HUES48 (cell line): ENCODE measurements at regions not wholly inside any gene's neighbourhood (a gene's known extent, or its start where the extent isn't known, plus 50 kb on each side); places are given as distances from the start of the nearest gene placed in this dataset.

Experiments
- H3K27ac ChIP-seq: one replicate; pipeline ENCODE4 v1.7.0; 2013; ENCODE audit warnings: low read depth, low read length, inconsistent platforms
- H3K27me3 ChIP-seq: 2 replicates; pipeline ENCODE4 v1.6.1; 2013; ENCODE audit warnings: mild to moderate bottlenecking, low read length; ENCODE audit not compliant: control insufficient read depth, insufficient read depth
- H3K36me3 ChIP-seq: 2 replicates; pipeline ENCODE4 v1.6.1; 2013; ENCODE audit warnings: low read length; ENCODE audit not compliant: control insufficient read depth, insufficient read depth
- H3K4me1 ChIP-seq: 2 replicates; pipeline ENCODE4 v1.6.1; 2013; ENCODE audit warnings: mild to moderate bottlenecking, low read length; ENCODE audit not compliant: control insufficient read depth, insufficient read depth
- H3K4me3 ChIP-seq: 2 replicates; pipeline ENCODE4 v1.5.1; 2013; ENCODE audit warnings: mild to moderate bottlenecking, low read depth, low read length
- H3K9ac ChIP-seq: 2 replicates; pipeline ENCODE4 v1.6.1; 2013; ENCODE audit warnings: mild to moderate bottlenecking, low read depth, low read length, moderate library complexity
- H3K9me3 ChIP-seq: 2 replicates; pipeline ENCODE4 v1.6.1; 2013; ENCODE audit warnings: low read length; ENCODE audit not compliant: control insufficient read depth, insufficient read depth

DNA sequence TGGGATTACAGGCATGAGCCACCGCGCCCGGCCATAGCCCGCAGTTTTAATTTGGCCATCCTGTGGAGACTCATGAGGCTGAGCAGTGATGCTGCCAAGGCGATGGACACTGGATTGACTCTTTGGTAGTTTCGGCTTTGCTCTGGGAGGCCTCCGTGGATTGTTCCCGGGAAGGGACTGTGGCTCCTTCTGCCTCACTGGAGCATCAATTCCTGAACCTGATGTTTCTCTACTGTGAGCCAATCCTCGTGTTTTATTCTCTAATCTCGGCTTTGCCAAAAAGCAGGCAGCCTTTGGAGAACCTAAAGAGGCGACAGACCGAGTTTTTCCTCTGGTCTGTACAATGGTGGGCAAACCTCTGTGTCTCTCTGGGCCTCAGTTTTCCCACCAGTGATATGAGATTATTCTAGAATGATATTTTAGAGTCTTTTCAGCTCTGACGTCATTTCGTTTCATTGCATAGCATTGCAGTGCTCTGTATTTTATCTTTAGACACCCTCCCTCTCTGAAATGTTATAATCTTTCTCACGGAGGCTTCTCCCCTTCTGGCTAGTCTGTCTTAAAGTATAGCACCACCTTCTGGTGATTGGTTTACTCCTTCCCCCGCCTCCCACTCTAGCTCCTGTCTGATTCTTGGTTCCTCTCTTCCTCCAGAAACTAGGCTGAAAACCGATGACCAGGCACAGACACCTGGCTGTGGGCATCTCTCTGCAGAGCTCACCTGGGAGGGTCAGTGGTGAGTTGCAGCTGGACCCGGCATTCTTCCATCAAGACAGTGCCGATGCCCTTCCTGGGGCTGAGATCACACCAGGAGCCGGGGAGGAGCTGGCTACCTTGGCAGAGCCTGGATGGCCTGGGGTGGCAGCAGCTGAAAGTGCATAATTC is 341.3 kb downstream of the MYCN start:
- Histone ChIP-seq H3K27ac (no peak overlapping the region), H3K9ac (no peak overlapping the region), H3K4me3 (no peak overlapping the region), H3K4me1 (peaks cover 4% of the 10 kb centered on the region; the same call in 1 of the 2 replicates), H3K9me3 (no peaks in the 10 kb centered on the region), H3K27me3 (no peaks in the 10 kb centered on the region), H3K36me3 (no peaks in the 10 kb centered on the region)

DNA sequence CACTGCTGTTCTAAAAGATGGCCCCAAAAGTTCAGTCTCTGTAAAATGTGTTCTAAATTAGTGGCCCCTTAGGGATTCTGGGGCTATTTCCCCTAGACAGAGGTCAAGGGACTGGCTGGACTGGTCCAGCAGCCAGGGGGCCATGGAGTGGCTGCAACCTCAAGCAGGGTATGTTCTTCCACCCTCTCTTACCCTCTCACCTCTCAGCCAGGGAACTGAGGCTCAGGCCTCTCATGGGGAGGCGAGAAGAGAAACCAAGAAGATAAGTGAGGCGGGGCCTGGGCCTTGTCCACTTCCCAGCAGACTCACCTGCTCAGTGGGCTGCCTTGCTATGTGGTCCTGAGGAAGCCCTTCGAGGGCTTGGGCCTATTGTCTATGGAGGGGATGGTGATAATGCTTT is 339.7 kb downstream of the MYCN start:
- Histone ChIP-seq H3K4me3 (no peak overlapping the region), H3K27ac (no peak overlapping the region), H3K27me3 (no peaks in the 10 kb centered on the region), H3K9me3 (no peaks in the 10 kb centered on the region), H3K36me3 (no peaks in the 10 kb centered on the region), H3K4me1 (peaks cover 4% of the 10 kb centered on the region; the same call in 1 of the 2 replicates), H3K9ac (no peak overlapping the region)

DNA sequence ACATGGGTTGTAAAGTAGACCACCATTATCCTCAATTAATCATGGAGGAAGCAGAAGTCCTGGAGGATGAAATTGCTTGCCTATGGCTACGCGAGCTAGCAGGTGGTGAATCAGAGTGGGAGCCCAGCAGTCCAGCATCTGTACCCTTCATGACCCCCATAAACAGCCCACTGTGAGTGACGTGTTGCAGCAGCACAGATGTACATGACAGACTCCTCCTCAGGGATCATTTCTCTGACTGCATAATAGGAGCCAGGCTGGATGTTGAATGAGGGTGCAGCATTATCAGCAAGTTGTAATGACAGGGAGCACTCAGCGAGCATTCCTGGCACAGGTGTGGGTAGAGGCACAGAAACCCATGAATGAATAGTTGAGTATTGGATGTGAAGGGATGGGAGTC is 339.3 kb downstream of the MYCN start:
- Histone ChIP-seq H3K36me3 (no peaks in the 10 kb centered on the region), H3K9ac (no peak overlapping the region), H3K27me3 (no peaks in the 10 kb centered on the region), H3K4me3 (no peak overlapping the region), H3K4me1 (peaks cover 4% of the 10 kb centered on the region; the same call in 1 of the 2 replicates), H3K9me3 (no peaks in the 10 kb centered on the region), H3K27ac (no peak overlapping the region)

- no peak overlapping the region for H3K4me3 ChIP-seq
- H3K36me3 ChIP-seq: no peaks in the 10 kb centered on the region
- peaks cover 4% of the 10 kb centered on the region; the same call in 1 of the 2 replicates for H3K4me1 ChIP-seq
- H3K9me3 ChIP-seq: no peaks in the 10 kb centered on the region
- no peak overlapping the region for H3K27ac ChIP-seq
- H3K27me3 ChIP-seq: no peaks in the 10 kb centered on the region
- no peak overlapping the region for H3K9ac ChIP-seq
Observed at GRCh38 chr2:16279201-16279570, 338.8 kb downstream of the MYCN start.

DNA sequence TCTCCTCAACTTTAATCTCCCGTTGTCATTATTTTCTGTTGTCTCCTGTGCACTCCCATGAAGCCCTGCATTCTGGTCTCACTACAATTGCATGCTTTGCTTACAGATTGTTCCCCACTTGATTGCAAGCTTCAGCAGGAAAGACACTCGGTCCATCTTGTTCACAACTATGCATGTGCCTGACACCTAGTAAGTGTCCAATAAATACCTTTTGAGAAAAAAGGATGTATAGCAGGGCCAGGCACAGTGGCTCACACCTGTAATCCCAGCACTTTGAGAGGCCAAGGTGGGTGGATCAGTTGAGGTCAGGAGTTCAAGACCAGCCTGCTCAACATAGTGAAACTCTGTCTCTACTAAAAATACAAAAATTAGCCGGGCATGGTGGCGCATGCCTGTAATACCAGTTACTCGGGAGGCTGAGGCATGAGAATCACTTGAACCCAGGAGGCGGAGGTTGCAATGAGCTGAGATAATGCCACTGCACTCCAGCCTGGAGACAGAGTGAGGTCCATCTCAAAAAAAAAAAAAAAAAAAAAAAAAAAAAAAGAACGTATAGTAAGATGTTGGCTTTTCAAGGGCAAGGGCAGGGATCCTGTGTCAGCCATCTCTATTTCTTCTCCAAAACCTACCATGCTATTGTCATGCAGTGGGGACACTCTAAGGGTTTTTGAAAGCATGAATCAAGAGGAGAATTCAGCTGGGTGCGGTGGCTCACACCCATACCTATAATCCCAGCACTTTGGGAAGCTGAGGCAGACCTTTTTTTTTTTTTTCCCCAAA is 338.3 kb downstream of the MYCN start:
- Histone ChIP-seq H3K9ac (no peak overlapping the region), H3K4me1 (peaks cover 4% of the 10 kb centered on the region; the same call in 1 of the 2 replicates), H3K9me3 (no peaks in the 10 kb centered on the region), H3K27me3 (no peaks in the 10 kb centered on the region), H3K36me3 (no peaks in the 10 kb centered on the region), H3K27ac (no peak overlapping the region), H3K4me3 (no peak overlapping the region)

GRCh38 chr2:16277117-16277516 is 336.8 kb downstream of the MYCN start:
- H3K9me3 ChIP-seq: no peaks in the 10 kb centered on the region
- no peak overlapping the region for H3K27ac ChIP-seq
- H3K36me3 ChIP-seq: no peaks in the 10 kb centered on the region
- no peak overlapping the region for H3K4me3 ChIP-seq
- H3K4me1 ChIP-seq: peaks cover 2% of the 10 kb centered on the region; the same call in 1 of the 2 replicates
- H3K27me3 ChIP-seq: no peaks in the 10 kb centered on the region
- no peak overlapping the region for H3K9ac ChIP-seq

GRCh38 chr2:16275661-16276060 is 335.3 kb downstream of the MYCN start:
- Histone ChIP-seq H3K9me3 (no peaks in the 10 kb centered on the region), H3K36me3 (no peaks in the 10 kb centered on the region), H3K4me3 (no peak overlapping the region), H3K4me1 (no peaks in the 10 kb centered on the region), H3K27ac (no peak overlapping the region), H3K9ac (no peak overlapping the region), H3K27me3 (no peaks in the 10 kb centered on the region)

DNA sequence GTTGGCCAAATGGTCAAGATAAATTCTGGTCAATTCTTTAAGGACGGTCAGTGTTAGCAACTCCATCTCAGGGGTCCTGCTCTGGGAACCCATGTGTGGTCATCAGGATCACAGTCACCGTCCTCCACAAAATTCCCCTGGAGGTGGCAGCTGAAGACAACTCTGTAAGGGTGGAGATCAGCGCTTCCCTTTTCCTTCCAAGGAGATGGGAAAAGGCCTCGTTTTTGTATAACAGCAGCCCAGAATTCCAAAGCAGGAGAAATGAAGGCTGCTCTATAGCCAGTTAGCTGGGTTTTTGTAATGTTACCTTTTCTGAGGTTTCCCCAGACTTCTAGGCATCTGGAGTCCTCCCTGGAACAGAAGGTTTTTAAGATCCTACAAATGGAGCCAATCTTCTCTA is 334.8 kb downstream of the MYCN start:
- no peak overlapping the region for H3K4me3 ChIP-seq
- H3K4me1 ChIP-seq: no peaks in the 10 kb centered on the region
- no peaks in the 10 kb centered on the region for H3K9me3 ChIP-seq
- H3K27me3 ChIP-seq: no peaks in the 10 kb centered on the region
- H3K9ac ChIP-seq: no peak overlapping the region
- no peak overlapping the region for H3K27ac ChIP-seq
- H3K36me3 ChIP-seq: no peaks in the 10 kb centered on the region

- Histone ChIP-seq H3K4me1 (no peaks in the 10 kb centered on the region), H3K36me3 (no peaks in the 10 kb centered on the region), H3K4me3 (no peak overlapping the region)
Observed at GRCh38 chr2:16273111-16273510, 332.8 kb downstream of the MYCN start.

DNA sequence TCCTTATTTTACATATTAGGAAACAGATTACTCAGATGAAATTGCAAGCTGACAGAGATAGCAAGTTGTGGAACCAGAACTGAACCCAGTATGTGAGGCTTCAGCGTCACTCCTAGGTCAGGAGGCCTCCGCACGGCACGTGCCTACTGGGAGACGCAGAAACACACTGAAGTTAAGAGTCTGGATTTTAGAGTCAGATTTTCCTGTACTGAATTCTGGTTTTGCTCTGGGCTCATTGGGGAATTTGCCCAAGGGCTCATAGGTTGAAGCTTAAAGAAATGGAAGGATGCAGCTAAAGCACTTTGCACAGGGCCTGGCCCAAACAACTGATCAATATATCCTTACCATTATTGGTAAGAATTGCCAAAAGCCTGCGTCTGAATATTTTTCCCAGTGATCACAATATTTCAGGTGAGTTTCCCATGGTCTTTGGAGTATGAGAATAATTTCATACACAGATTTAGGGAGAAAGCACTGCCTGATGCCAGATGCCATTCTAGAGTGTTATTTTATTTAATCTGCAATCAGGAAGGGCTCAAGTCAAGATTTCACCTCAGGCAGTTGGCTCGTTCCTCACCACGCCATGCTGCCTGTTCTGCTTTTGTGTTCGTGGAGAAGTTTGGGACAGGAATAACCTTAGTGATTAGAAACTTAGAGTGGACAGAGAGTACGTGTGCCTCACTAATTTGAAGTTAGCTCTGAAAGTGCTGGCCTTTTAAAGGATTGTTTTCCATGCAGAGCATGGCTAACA is 331.9 kb downstream of the MYCN start:
- no peak overlapping the region for H3K9ac ChIP-seq
- H3K27me3 ChIP-seq: no peaks in the 10 kb centered on the region
- no peaks in the 10 kb centered on the region for H3K9me3 ChIP-seq

More at GRCh38 chr2:16273111-16273510, 332.8 kb downstream of the MYCN start:
- no peaks in the 10 kb centered on the region for H3K27me3 ChIP-seq
- H3K9ac ChIP-seq: no peak overlapping the region
- no peaks in the 10 kb centered on the region for H3K9me3 ChIP-seq
- H3K27ac ChIP-seq: no peak overlapping the region

More for the DNA sequence above, 331.9 kb downstream of the MYCN start:
- H3K4me1 ChIP-seq: no peaks in the 10 kb centered on the region
- H3K27ac ChIP-seq: no peak overlapping the region
- H3K4me3 ChIP-seq: no peak overlapping the region
- no peaks in the 10 kb centered on the region for H3K36me3 ChIP-seq
